Gastrocnemius medialis (tissue), 4 donors: ENCODE measurements at regions not wholly inside any gene's neighbourhood (a gene's known extent, or its start where the extent isn't known, plus 50 kb on each side); places are given as distances from the start of the nearest gene placed in this dataset.

Source experiments
- ATAC-seq, 2 donors: fragments of 150-250 bp; one replicate each; pipeline ENCODE4 v1.9.1; 2016
- DNase-seq, 2 donors: peaks; one replicate each; pipeline ENCODE4 v3.0.0-alpha.2; 2019
- H3K27ac ChIP-seq, 4 donors: fragments of 200-600 bp; sonication (generic); 1 replicate in 1 of 4; 2 replicates in 3 of 4; pipeline ENCODE4 v1.5.1; 2016 to 2018; ENCODE audit warnings: mild to moderate bottlenecking in 2 of 4, moderate library complexity in 1 of 4
- H3K27me3 ChIP-seq, 3 donors: fragments of 200-600 bp; sonication (generic) in 2 of 3; 1 replicate in 1 of 3; 2 replicates in 2 of 3; pipeline versions ENCODE4 v1.5.1 to v1.6.0; 2016 to 2019; ENCODE audit warnings: mild to moderate bottlenecking in 1 of 3, moderate library complexity in 1 of 3
- H3K36me3 ChIP-seq, 2 donors: fragments of 200-600 bp; sonication (generic) in 1 of 2; one replicate each; pipeline ENCODE4 v1.5.1; 2017 to 2018
- H3K4me1 ChIP-seq, 2 donors: fragments of 200-600 bp; sonication (generic) in 1 of 2; one replicate each; pipeline ENCODE4 v1.5.1; 2016 to 2017; ENCODE audit warnings: mild to moderate bottlenecking in 2 of 2
- H3K4me3 ChIP-seq, 4 donors: fragments of 200-600 bp; sonication (generic) in 3 of 4; 1 replicate in 1 of 4; 2 replicates in 3 of 4; pipeline ENCODE4 v1.5.1; 2016 to 2019; ENCODE audit warnings: mild to moderate bottlenecking in 2 of 4
- H3K9me3 ChIP-seq, 3 donors: fragments of 200-600 bp; sonication (generic) in 2 of 3; 1 replicate in 1 of 3; 2 replicates in 2 of 3; pipeline ENCODE4 v1.5.1; 2016 to 2019
- POLR2A ChIP-seq, 2 donors: fragments of 450-650 bp; IDR thresholded peaks; one replicate each; pipeline ENCODE4 v1.6.1; 2017; ENCODE audit warnings: antibody characterized with exemption in 2 of 2, mild to moderate bottlenecking in 2 of 2, moderate library complexity in 2 of 2
- in situ Hi-C, 4 donors: fragments of 200-750 bp; cut with MboI; loops; one replicate each; pipeline versions ENCODE4 v1.15.0 to v1.8.0; 2017; ENCODE audit warnings: low sequenced_read_pairs in 4 of 4
- intact Hi-C: fragments of 100-400 bp; cut with DNase I; formaldehyde crosslinking; loops from one replicate; pipeline ENCODE4 v1.15.1; 2023; ENCODE audit warnings: low total_unique reads
- TF ChIP-seq, protein P1 (sequence below), 5 experiments: fragments of 450-650 bp in 3 of 5; fragments of 200-600 bp in 2 of 5; sonication (generic) in 2 of 5; IDR thresholded peaks in 4 of 5; conservative IDR thresholded peaks in 1 of 5; 1 replicate in 4 of 5; 2 replicates in 1 of 5; pipeline ENCODE4 v1.5.1; 2016 to 2019; ENCODE audit warnings: antibody characterized with exemption in 5 of 5, mild to moderate bottlenecking in 3 of 5, moderate library complexity in 3 of 5

DNA sequence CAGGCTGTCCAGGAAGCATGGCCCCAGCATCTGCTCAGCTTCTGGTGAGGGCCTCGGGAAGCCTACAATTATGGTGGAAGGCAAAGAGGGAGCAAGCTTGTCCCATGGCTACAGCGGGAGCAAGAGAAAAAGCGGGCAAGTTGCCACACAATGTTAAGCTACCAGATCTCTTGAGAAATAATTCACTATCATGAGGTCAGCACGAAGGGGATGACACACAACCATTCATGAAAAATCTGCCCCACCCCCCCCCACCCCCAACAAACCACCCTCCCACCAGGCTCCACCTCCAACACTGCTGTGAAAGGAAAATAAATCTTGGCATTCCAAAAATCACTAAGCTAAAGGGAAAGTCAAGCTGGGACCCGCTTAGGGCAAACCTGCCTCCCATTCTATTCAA, 545.8 kb upstream of the NRP1 start:
- intact Hi-C loops (no loop called here), in situ Hi-C loops (no loop called here)
- Histone ChIP-seq H3K4me3 (no peak overlapping the region), H3K36me3 (no peaks in the 10 kb centered on the region), H3K9me3 (no peaks in the 10 kb centered on the region), H3K27me3 (no peaks in the 10 kb centered on the region), H3K4me1 (peaks cover 0 to 3% of the 10 kb centered on the region in 2 donors), H3K27ac (no peak overlapping the region)
- no peak for ATAC-seq
- TF ChIP-seq, protein P1, sequence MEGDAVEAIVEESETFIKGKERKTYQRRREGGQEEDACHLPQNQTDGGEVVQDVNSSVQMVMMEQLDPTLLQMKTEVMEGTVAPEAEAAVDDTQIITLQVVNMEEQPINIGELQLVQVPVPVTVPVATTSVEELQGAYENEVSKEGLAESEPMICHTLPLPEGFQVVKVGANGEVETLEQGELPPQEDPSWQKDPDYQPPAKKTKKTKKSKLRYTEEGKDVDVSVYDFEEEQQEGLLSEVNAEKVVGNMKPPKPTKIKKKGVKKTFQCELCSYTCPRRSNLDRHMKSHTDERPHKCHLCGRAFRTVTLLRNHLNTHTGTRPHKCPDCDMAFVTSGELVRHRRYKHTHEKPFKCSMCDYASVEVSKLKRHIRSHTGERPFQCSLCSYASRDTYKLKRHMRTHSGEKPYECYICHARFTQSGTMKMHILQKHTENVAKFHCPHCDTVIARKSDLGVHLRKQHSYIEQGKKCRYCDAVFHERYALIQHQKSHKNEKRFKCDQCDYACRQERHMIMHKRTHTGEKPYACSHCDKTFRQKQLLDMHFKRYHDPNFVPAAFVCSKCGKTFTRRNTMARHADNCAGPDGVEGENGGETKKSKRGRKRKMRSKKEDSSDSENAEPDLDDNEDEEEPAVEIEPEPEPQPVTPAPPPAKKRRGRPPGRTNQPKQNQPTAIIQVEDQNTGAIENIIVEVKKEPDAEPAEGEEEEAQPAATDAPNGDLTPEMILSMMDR (IDR thresholded peaks at IDR 0.05 in 4 of 5, conservative IDR thresholded peaks at IDR 0.05 in 1 of 5): no peak
- TF ChIP-seq POLR2A (IDR thresholded peaks at IDR 0.05): no peak
- no peak for DNase-seq

DNA sequence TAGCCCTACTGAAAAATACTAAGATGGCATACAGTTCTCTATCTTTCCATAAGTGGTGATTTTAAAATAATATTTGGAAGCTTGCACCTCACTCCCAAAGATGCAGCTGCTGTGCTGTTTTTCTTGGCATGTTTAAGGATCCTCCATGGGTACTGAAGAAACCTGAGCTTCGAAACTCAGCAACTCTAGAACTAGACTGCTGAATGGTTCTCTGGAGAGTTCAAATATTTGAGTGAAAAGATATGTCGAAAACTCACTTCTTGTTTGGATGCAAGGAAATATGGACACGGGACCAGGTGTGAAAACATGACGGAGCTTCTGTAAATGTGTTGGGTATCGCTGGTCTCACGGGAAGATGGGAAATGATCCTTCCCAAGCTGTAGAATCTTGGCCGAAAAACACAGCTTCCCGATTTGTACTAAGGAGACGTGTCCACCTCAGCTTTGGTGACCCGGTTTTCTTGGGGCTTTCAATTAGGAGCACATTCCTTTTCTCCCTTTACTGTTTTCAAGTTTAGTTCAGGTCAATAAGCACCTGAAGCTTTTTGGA, 543.8 kb upstream of the NRP1 start:
- peak in 1 of 2 donors; percentile 47 for ATAC-seq

DNA sequence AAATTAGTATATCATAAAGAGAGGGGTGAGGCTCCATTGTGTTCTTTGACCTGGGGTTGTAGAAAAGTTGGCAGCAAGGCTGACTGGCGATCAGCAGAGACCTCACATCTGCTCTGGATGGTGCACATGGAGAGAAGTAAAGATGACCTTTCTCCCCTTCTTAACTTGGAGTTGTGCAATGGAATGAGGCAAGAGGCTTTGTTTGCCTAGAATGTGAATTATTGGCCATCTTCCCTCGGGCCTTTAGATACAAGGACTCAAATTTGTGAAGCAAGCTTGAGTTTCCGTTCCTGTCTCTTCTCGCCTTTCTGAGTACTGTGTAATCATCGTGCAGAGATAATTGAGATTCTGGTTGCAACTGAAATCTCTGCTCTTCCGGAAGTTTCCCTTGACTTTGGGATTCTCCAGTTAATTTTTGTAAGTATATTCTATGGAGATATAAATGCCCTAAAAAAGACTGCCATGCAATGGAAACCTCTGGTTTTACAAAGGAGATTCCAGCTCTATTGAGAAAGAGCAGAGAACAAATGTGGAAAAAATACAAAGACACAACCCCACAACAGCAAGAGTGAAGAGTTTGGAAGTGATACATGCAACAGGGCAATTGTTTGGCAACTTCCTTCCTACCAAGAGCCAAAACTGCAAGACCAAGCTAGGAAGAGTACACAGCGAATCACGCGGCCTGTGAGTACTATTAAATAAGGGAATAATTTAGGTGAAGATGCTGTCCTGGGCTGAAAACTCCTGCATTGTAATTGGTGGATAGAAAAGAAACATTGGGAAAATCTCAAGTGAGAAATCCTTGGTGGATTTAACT, 542.3 kb upstream of the NRP1 start:
- Histone ChIP-seq H3K4me1 (peaks cover 0 to 3% of the 10 kb centered on the region in 2 donors), H3K27me3 (no peaks in the 10 kb centered on the region), H3K4me3 (no peak overlapping the region), H3K36me3 (no peaks in the 10 kb centered on the region), H3K9me3 (no peaks in the 10 kb centered on the region), H3K27ac (no peak overlapping the region)
- ATAC-seq (peak in 1 of 2 donors; percentile 30), DNase-seq (no peak)
- TF ChIP-seq, protein P1 (IDR thresholded peaks at IDR 0.05 in 4 of 5, conservative IDR thresholded peaks at IDR 0.05 in 1 of 5): no peak
- TF ChIP-seq POLR2A (IDR thresholded peaks at IDR 0.05): no peak
- intact Hi-C loops: no loop called here
- in situ Hi-C loops: no loop called here

More for the DNA sequence above, 543.8 kb upstream of the NRP1 start:
- intact Hi-C loops: no loop called here
- in situ Hi-C loops: no loop called here
- TF ChIP-seq POLR2A (IDR thresholded peaks at IDR 0.05): no peak
- TF ChIP-seq, protein P1 (IDR thresholded peaks at IDR 0.05 in 4 of 5, conservative IDR thresholded peaks at IDR 0.05 in 1 of 5): no peak
- Histone ChIP-seq H3K4me3 (no peak overlapping the region), H3K27ac (no peak overlapping the region), H3K9me3 (no peaks in the 10 kb centered on the region), H3K36me3 (no peaks in the 10 kb centered on the region), H3K4me1 (peaks cover 0 to 3% of the 10 kb centered on the region in 2 donors), H3K27me3 (no peaks in the 10 kb centered on the region)
- no peak for DNase-seq

DNA sequence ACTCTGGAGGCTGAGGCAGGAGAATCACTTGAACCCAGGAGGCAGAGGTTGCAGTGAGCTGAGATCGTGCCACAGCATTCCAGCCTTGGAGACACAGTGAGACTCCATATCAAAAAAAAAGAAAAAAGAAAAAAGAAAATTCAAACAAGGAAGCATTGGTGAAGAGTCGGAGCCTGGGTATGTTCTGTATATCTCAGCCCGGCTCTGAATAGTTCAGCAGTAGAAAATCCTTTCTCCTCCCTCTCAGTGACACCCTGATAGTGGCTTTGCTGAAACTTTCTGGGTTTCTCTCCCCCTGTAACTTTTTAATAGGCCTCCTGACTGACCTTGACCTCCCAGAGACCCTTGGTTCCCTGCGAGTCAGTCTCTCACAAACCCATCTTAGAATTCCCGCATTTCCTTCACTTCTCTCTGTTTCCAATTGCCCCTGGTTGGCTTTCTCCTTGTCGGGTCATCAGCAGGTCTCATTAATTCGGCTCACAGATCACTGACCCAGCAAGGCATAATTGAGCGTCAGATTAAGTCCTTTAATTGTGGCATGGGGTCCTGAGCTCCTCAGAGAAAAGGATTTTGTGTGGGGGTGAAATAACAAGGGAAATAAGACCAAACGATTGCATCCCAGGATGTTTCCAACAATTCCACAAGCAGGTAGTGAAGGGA, 541.6 kb upstream of the NRP1 start:
- Histone ChIP-seq H3K4me1 (peaks cover 0 to 3% of the 10 kb centered on the region in 2 donors), H3K4me3 (no peak overlapping the region), H3K27me3 (no peaks in the 10 kb centered on the region), H3K27ac (no peak overlapping the region), H3K9me3 (no peaks in the 10 kb centered on the region), H3K36me3 (no peaks in the 10 kb centered on the region)
- in situ Hi-C loops (no loop called here), intact Hi-C loops (no loop called here)
- TF ChIP-seq POLR2A (IDR thresholded peaks at IDR 0.05): no peak
- TF ChIP-seq, protein P1 (IDR thresholded peaks at IDR 0.05 in 4 of 5, conservative IDR thresholded peaks at IDR 0.05 in 1 of 5): no peak
- ATAC-seq (no peak), DNase-seq (no peak)
